ENCODE measurements at regions not wholly inside any gene's neighbourhood (a gene's known extent, or its start where the extent isn't known, plus 50 kb on each side); places are given as distances from the start of the nearest gene placed in this dataset.

DNA sequence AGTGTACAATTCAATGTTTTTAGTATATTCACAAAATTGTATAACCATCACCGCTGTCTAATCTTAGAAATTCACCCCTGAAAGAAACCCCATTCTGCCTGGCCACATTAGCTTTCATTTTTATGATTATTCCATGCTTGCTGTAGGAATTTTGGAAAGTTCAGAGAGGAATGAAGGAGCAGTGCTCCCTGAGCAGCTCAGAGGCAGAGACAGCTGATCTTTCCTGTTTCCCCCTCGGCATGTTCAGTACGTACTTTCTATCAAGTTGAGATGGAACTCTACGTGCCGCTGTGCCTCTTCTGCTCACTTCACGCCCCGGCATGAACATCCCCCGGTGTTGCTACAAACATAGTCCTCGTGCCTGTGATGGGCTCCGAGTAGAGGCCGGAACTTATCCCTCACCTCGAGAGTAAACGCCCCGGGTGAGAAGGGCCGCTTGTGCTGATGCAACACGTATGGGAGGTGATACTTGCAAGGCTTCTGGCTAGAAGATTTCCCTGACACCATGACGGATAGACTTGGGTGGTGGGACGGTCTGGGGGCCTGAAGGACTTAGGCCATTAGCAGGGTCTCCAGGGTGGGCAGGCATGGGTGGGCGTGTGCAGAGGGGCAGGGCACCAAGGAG, 79.2 kb upstream of the CIBAR2 start:
- Histone ChIP-seq H3K4me3 (no peak overlapping the region), H3K4me1 (replicated peaks in 1 of 2) (peaks cover 33 to 60% of the 10 kb centered on the region in 2 donors), H3K27me3 (no peaks in the 10 kb centered on the region), H3K27ac (no peak overlapping the region), H3K36me3 (replicated peaks in 1 of 2) (no peaks in the 10 kb centered on the region), H3K9me3 (replicated peaks in 1 of 3) (peaks cover 0 to 6% (median 0%) of the 10 kb centered on the region in 3 donors)
- 88 to 93% (median 92%) methylated on average over 19 of the region's 19 CpGs for WGBS, 4 donors
- no peak for DNase-seq
- TF ChIP-seq CTCF (IDR thresholded peaks at IDR 0.05): no peak
- TF ChIP-seq POLR2A (IDR thresholded peaks at IDR 0.05): no peak
- intact Hi-C loops (cut with DNase I): no loop called here

DNA sequence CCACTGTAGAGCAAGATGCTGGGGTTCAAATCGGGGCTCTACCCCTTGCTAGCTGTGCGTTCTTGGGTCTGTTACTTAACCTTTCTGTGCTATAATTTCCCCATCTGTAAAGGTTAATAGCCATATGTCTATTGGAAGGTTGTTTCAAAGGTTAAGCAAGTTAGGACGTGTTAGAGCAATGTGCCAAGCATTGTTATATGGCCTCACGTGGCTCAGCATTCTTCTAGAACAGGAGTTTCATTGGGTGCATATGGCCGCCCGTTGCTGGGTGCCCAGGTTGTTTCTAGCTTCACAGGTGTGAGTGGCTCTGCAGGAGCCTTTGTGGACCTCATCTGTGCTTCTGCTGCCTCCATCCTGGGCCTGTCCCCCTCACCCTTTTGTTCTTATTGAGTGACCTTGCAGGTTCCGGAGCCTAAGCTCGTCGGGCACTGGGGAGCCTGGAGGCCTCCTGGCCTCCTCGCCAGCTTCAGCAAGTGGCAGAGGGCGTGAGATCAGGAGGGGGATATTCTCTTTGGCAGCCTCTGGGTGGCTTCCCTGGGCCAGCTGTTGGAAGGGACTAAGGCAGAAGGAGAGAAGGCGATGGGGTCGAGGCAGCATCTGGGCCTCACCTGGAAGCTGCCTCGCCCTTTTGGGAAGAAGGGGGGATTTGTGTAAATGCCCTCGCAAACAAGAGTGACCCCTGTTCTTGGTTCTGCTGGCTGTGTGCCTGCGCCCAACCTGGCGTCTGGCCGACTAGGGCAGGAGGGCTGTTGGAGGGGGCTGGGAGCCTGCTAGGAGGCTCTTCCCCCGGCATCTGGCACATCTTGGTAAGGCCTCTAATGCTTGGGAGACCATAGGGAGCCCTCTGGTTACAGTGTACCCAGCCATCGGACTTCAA, 80.2 kb upstream of the CIBAR2 start:
- DNase-seq: no peak
- Histone ChIP-seq H3K27me3 (no peaks in the 10 kb centered on the region), H3K27ac (peak overlapping the region in 3 of 5 donors; percentile 4 to 32 (median 30)), H3K4me3 (no peak overlapping the region), H3K4me1 (replicated peaks in 1 of 2) (peaks cover 39 to 63% of the 10 kb centered on the region in 2 donors), H3K9me3 (replicated peaks in 1 of 3) (peaks cover 0 to 6% (median 0%) of the 10 kb centered on the region in 3 donors), H3K36me3 (replicated peaks in 1 of 2) (no peaks in the 10 kb centered on the region)
- TF ChIP-seq CTCF (IDR thresholded peaks at IDR 0.05) (no peak), POLR2A (IDR thresholded peaks at IDR 0.05) (no peak)
- intact Hi-C loops (cut with DNase I): no loop called here
- WGBS, 4 donors: 77 to 91% (median 84%) methylated on average over 16 to 20 of the region's 20 CpGs

DNA sequence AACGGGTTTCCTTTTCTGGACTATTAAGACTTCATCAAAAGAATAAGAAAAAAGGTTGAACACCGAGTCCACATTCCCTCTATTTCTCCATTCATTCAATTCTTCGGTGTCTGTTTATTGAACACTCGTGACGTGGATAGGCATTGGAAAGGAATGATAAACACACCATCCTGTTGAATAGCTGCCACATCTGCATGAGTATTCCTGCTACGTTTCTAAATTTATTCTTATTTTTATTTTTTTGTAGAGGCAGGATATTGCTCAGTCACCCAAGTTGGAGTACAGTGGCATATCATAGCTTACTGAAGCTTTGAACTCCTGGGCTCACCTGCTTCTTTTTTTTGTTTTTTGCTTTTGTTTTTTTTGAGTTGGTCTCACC, 80.8 kb upstream of the CIBAR2 start:
- no peaks in the 10 kb centered on the region for H3K36me3 ChIP-seq (replicated peaks in 1 of 2)
- DNase-seq: no peak
- intact Hi-C loops (cut with DNase I): no loop called here
- WGBS, 4 donors: 62 to 77% (median 73%) methylated on average over 6 of the region's 6 CpGs
- TF ChIP-seq POLR2A (IDR thresholded peaks at IDR 0.05) (no peak), CTCF (IDR thresholded peaks at IDR 0.05) (no peak)
- no peak overlapping the region for H3K4me3 ChIP-seq
- H3K4me1 ChIP-seq (replicated peaks in 1 of 2): peaks cover 44 to 66% of the 10 kb centered on the region in 2 donors
- peak overlapping the region in 3 of 5 donors; percentile 80 to 86 (median 83) for H3K27ac ChIP-seq
- H3K9me3 ChIP-seq (replicated peaks in 1 of 3): peaks cover 0 to 6% (median 0%) of the 10 kb centered on the region in 3 donors
- no peaks in the 10 kb centered on the region for H3K27me3 ChIP-seq

GRCh38 chr16:85193876-85194275, 81.6 kb upstream of the CIBAR2 start:
- Histone ChIP-seq H3K9me3 (replicated peaks in 1 of 3) (peaks cover 0 to 6% (median 0%) of the 10 kb centered on the region in 3 donors), H3K36me3 (replicated peaks in 1 of 2) (no peaks in the 10 kb centered on the region), H3K4me3 (no peak overlapping the region), H3K4me1 (replicated peaks in 1 of 2) (peaks cover 44 to 64% of the 10 kb centered on the region in 2 donors), H3K27me3 (no peaks in the 10 kb centered on the region), H3K27ac (peak overlapping the region in 4 of 5 donors; percentile 4 to 86 (median 82))
- DNase-seq: peak in 6 of 7 donors; percentile 33 to 81 (median 73)
- WGBS, 4 donors: 74 to 85% (median 82%) methylated on average over 10 to 17 of the region's 17 CpGs
- TF ChIP-seq CTCF (IDR thresholded peaks at IDR 0.05): no peak
- peak in 1 of 2 donors; percentile 57 for TF ChIP-seq POLR2A (IDR thresholded peaks at IDR 0.05)
- intact Hi-C loops (cut with DNase I): no loop called here
